ENCODE measurements at regions not wholly inside any gene's neighbourhood (a gene's known extent, or its start where the extent isn't known, plus 50 kb on each side); places are given as distances from the start of the nearest gene placed in this dataset.
"Not testable (repeated sequence)": the region's sequence is repeated elsewhere in the genome, so short reads cannot be mapped to it uniquely, and the experiment has no call there.

GRCh38 chr19:28614634-28615545 lies 598.1 kb downstream of the UQCRFS1 start:
- DNase-seq: no peak

GRCh38 chr19:28612275-28612769 lies 600.6 kb downstream of the UQCRFS1 start:
- no peak for DNase-seq

DNA sequence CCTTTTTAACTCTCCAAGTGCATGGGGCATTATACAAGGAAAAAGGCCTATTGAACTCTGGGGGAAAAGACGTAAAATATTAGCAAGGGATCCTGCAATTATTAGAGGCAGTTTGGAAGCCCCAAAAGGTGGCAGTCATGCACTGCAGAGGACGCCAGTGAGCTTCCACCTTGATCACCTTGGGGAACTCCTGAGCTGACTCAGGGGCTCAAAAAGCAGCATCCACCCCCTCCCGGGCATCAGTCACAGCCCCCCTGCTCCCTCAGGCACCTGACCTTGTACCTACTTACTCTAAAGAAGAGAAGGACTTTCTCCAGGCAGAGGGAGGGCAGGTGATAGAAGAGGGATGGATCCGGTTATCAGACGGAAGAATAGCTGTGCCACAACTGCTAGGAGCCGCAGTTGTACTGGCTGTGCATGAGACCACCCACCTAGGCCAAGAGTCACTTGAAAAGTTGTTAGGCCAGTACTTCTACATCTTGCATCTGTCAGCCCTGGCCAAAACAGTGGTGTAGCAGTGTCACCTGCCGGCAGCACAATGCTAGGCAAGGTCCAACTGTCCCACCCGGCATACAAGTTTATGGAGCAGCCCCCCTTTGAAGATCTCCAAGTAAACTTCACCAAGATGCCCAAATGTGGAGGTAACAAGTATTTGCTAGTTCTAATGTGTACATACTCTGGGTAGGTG lies 601.6 kb downstream of the UQCRFS1 start:
- not testable (repeated sequence) for DNase-seq

DNA sequence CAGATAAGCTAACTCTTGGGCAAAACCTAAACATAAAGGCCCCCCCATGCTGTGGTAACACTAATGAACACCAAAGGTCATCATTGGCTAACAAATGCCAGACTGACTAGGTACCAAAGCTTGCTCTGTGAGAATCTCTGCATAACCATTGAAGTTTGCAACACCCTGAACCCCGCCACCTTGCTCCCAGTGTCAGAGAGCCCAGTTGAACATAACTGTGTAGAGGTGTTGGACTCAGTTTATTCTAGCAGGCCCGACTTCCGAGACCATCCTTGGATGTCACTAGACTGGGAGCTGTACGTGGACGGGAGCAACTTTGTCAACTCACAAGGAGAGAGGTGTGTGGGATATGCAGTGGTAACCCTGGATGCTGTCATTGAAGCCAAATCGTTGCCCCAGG lies 602.2 kb downstream of the UQCRFS1 start:
- DNase-seq: no peak

DNA sequence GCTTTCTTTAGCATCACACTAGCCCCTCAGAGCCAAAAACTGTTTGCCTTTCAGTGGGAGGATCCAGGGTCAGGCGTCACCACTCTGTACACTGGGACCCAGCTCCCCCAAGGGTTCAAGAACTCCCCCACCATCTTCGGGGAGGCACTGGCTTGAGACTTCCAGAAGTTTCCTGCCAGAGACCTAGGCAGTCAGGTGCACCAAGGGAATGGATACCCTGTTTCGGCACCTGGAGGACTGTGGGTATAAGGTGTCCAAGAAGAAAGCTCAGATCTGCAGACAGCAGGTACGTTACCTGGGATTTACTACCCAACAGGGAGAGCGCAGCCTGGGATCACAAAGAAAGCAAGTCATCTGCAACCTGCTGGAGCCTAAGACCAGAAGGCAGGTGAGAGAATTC lies 603.0 kb downstream of the UQCRFS1 start:
- no peak for DNase-seq

DNA sequence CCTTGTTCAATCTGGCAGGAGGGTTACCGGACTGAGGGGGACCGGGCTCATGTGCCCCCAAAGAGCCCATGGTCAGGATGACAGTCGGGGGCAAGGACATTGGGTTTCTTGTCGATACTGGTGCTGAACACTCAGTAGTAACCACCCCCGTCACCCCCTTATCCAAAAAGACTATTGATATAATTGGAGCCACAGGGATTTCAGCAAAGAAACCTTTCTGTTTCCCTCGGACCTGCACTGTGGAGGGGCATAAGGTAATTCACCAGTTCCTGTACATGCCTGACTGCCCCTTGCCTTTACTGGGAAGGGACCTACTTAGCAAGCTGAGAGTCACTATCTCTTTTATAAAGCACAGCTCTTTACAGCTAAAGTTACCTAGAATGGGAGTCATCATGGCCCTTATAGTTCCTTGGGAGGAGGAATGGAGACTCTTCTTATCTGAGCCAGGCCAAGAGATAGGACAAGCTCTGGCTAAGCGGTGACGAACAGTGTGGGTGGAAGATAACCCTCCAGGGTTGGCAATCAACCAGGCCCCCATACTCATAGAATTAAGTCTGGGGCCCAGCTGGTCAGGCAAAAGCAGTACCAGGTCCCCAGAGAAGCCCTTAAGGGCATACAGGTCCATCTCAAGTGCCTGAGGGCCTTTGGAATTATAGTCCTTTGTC lies 603.7 kb downstream of the UQCRFS1 start:
- no peak for DNase-seq

GRCh38 chr19:28608292-28608691 lies 604.7 kb downstream of the UQCRFS1 start:
- no peak for DNase-seq

DNA sequence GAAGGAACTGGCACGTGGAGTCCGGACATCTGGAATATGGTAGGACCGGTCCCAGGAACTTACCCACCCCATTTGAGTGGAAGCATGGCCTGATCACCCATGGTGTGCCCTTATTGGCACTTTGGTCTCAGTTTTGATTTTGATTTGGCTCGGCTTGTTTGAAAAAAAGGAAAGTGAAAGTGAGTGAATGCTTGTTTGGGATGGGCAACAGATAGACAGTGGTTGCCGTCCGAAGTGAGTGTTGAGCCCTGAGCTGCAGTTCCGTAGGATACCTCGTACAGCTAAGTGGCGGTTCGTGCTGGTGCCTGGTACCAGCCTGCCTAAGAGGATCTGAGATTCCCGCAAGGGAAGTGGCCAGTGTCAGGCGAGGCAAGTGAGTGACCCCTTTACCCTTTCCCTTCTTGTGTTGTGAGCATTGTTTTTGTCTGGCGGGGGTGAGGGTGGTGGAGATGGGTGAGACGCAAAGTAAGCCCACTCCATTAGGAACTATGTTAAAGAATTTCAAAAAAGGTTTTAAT lies 605.8 kb downstream of the UQCRFS1 start:
- no peak for DNase-seq

DNA sequence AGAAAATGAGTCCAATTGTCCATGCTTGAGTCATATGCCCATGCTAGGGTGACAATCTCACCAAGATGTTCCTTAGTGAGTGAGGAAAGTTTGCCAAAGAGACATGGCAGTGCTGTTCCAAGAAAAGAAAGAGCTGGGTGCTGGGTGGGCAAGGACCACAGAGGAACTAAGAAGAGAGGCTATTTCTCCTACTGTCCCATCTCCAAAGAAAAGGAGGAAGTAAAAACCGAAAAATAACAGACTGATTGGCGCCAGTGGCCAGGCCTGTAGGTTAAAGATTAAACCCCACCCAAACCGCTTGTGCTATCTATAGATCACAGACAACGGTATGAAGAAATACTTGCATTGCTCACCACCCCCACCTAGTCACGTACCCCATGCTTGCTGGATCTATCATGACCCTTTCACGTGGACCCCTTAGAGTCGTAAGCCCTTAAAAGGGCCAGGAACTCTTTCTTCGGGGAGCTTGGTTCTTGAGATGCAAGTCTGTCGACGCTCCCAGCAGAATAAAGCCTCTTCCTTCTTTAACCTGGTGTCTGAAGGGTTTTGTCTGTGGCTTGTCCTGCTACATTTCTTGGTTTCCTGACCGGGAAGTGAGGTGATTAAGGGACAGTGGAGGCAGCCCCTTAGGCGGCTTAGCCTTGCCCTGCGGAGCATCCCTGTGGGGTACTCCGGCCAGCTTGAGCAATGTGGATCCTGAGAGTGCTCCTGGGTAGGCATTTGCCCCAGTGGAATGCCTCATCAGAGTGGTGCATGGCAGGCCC lies 606.5 kb downstream of the UQCRFS1 start:
- DNase-seq: no peak

GRCh38 chr19:28605501-28606268 lies 607.3 kb downstream of the UQCRFS1 start:
- DNase-seq: no peak

DNA sequence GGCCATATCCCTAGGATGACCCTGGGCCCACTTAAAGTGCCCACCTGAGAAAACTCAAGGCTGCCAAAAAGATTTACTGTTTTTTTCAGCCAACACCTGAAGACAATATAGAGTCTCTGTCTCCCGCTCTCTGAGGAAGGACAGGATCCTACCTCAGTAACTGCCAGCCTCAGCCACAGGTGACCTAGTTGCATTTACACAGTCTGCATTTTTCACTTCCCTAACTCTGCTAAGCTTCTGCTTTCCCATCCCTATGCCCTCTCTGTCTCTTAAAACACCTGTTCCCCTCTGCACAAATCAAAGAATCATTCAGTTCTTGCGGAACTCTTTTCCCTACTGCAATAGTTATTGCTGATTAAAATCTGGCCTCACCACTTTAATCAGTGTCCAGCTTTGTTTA lies 609.5 kb downstream of the UQCRFS1 start:
- DNase-seq: no peak

DNA sequence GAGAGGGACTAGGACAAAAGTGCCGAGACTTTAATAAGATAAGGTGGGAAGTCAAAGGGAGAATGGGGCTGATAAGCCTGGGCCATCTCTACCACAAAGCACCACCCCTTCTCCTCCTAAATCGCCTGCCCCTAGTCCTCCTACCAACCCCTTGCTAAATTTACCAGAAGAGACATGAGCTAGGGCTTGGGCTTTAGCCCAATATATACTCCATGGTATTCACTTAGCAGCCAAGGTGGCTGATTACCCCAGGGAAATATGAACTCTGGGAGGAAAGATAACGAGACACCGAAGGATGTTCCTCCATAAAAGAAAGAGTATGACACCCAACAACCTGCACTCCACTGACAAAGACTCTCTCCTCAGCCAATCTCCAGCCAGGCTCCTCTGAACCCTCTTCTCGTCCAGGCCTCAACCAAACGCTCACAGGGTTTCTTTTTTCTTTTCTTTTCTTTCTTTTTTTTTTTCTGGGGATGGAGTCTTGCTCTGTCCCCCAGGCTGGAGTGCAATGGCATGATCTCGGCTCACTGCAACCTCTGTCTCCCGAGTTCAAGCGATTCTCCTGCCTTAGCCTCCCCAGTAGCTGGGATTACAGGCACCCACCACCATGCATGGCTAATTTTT lies 610.2 kb downstream of the UQCRFS1 start:
- DNase-seq: no peak

GRCh38 chr19:28601723-28602440 lies 611.1 kb downstream of the UQCRFS1 start:
- DNase-seq: no peak

- DNase-seq: no peak
These were observed 614.1 kb downstream of the UQCRFS1 start for GRCh38 chr19:28598861-28599260.

DNA sequence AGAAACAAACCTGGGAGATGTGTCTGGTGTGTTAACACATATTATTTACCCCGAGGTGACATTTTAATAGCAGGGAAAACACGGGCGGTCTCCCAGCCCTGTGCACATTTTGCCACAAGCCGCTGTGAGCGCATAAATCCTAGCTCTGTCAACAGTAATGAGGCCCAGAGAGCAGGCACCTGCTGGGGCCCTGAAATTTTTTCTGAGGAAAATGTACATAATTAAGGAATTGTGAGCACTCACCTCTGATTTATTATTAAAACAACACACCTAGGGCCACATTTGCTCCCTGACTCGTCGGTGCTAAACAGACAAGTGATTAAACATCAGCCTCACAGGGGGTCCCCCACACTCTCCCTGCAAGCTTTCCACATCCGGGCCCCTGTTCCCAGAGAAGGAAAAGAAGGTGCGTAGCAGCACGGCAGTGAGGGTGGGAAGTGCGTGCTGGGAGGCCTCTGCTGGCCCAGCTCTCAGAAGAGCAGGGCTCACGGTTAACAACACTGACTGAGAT lies 616.3 kb downstream of the UQCRFS1 start:
- DNase-seq: no peak

GRCh38 chr19:28595722-28596480 lies 617.0 kb downstream of the UQCRFS1 start:
- no peak for DNase-seq

- no peak for DNase-seq
These were observed 618.2 kb downstream of the UQCRFS1 start for GRCh38 chr19:28594737-28595136.

- not testable (repeated sequence) for DNase-seq
These were observed 623.0 kb downstream of the UQCRFS1 start for GRCh38 chr19:28589991-28590411.

DNA sequence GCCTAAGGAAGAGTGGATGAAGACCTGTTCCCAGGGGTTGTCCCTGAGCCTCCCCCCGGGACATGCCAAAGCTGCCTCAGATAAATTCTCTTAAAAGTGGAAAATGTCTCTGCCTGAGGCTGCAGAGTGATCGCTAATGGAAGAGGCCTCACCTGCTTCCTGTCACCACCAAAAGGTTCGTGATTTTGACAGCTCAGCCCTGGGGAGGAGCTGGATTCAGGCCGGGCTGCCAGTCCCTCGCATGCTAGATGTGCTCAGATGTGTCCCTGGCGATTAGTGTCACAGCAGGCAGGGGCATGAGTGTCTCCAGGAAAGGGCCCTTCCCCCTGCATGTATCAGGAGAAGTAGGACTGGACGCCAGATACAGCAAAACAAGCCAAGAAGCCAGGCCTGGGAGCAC lies 626.5 kb downstream of the UQCRFS1 start:
- DNase-seq: no peak
